CD4-positive, alpha-beta T cell treated with Interleukin-4 for 4 hours (primary cell): ENCODE measurements at regions not wholly inside any gene's neighbourhood (a gene's known extent, or its start where the extent isn't known, plus 50 kb on each side); places are given as distances from the start of the nearest gene placed in this dataset.
"Not testable (repeated sequence)": the region's sequence is repeated elsewhere in the genome, so short reads cannot be mapped to it uniquely, and the experiment has no call there.

Experiments
- DNase-seq: peaks from one replicate; pipeline ENCODE4 v3.0.0-alpha.2; 2020

DNA sequence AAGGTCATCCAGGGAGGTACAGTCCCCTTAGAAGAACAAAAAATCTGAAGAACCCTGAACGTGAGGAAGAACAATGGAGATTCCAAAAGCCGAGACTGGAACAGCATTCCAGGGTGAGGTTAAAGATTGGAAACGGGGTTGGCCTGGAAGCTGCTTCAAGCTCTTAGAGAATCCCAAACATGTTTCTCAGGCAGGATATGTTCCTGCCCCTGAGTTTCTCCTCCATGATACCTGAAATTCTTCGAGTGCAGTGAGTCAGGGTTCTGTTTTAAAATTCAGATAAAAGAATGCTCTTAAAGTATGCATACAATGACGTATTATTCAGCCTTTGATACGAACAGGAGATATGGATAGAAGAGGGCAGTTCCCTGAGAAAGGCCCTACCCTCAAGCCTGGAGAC lies 293.1 kb downstream of the HS3ST3B1 start:
- no peak for DNase-seq

DNA sequence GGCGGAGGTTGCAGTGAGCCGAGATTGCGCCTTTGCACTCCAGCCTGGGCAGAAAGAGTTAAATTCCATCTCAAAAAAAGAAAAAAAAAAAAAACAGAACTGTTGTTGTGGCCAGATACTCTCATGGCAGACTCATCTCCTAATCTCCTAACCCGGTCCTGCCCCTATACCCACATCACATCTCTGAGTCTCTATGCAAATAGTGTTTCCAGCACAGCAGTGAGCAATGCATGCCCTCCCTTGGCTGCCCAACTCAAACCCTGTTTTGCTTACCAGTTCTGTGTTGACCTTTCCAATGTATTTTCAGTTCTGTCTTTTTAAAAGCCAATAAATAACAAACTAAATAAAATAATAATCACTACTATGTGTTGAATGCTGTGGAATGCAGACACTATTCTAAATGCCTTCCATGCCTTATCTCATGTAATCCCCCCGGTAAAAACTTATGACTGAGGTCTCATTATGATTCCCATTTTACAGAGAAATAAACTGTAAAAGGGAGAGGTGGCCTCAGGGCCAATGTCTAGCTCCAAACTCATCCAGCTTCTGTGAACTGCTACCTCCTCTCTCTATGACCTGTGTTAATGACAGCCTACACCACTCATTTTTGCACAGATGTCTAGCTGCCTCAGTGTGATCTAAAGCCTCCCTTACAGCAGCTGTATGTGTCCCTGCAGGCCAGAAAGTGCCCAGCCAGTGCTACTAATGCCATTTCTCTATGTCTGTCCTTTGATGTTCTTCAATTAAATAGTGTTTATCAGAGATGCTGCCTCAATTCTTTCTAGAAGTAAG lies 289.8 kb downstream of the HS3ST3B1 start:
- no peak for DNase-seq

DNA sequence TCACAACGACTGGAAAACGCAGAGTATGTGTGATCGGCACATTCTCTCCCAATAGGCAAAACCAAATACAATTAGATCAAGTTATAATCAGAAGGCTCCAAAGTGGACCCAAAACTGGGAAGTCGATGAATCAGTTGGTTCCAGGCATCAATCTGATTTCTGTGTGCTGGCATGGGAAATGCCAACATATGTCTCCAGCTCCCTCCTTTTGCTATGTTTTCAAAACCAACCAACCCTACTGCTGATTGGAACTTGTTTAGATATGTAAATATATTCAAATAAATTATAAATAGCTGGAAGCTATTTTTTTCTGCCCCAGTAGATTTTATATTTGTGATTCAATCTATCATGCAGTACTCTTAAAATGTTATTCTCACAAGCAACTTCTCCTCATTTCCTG lies 284.2 kb downstream of the HS3ST3B1 start:
- DNase-seq: no peak

DNA sequence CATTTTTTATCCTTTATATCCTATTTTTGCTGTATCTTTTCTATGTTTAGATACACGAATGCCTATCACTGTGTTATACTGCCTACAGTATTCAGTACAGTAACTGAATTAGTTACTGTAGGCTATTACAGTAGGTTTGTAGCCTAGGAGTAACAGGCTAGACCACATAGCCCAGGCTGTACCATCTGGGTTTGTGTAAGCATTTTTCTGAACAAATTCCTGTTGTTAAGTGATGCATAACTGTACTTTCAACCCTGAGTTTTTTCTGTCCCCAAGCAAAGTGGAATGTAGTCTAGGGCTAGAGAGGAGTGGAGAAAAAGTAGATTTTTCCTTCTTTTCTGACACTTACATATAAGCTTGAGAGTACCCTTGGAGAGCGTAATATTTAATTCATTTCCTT lies 282.1 kb downstream of the HS3ST3B1 start:
- DNase-seq: no peak

DNA sequence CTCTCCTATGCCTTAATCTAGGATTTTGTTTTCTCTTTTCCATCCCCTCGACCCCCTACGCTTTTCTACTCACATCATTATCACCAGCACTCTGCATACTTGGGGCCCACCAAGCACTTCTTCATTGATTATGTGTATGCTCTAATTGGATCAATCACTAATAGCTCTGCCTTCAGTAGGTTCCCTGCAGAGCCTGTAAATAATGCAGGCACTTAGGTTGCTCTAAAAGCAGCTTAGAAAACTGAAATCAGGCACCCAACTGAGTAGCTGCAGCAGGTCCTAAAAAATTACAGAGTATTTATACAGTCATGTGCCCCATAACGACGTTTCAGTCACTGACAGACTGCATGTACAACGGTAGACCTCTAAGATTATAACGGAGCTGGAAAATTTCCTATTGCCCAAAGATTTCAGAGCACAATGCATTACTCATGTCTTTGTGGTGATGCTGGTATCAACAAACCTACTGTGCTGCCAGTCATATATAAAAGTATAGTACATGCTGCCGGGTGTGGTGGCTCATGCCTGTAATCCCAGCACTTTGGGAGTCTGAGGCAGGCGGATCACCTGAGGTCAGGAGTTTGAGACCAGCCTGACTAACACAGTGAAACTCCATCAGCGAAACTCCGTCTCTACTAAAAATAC lies 280.4 kb downstream of the HS3ST3B1 start:
- DNase-seq: no peak

DNA sequence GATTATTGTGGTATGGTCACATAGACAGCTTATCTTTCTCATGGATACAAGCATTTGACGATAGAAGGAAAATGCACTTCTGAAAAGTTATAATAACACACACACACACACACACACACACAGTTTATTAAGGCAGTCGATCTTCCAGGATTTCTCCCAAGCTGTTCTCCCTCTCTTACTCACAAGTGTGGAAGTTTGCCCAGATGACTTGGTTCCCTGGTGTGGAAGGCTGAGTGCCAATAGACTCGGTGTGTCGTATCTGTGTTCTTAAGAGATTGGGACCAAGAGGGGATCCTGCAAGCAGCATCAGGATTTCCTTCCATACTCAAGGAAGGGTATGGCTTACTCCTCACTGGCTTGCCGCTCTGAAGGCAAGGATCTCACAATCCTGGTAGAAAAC lies 279.6 kb downstream of the HS3ST3B1 start:
- no peak for DNase-seq

DNA sequence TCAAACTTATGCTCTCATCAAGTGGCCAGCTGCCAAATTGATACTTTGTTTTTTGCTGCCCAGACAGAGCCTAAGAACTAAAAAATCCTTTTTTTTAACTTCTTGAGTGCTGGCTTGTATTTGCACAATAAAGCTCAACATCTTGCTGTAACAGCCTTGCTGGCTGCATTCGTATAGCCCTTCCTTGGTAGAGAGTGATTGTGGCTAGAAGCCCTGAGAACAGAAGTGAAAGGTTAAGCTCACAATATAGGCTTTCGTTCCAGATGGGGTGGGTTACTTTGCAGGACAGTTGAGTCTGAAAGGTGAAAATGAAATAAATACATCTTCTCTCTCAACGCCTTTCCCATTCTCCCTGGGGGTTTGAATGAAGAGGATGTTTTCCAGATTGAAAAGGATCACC lies 278.8 kb downstream of the HS3ST3B1 start:
- DNase-seq: no peak

DNA sequence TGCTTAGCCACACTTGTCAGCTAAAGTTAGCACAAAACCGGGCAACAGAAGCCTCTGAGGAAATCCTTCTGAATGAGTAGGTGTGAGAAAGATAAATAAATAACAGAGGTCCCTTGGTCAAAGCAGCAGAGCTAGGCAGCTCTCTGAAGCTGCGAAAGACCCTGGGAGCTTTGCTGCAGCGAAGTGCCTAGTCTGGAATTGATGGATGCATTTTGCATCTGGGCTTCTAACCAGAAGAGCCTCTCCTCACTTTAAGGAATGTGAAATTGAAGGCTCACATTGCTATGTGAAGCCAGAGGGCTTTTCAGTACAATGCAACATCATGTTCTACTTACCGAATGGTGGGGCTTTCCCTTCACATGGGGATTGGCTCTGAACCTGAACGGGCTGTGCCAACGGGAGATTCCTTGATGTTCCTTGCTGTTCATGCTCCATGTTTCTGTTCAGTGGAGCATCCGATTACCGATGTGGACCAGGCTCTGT lies 274.6 kb downstream of the HS3ST3B1 start:
- no peak for DNase-seq

DNA sequence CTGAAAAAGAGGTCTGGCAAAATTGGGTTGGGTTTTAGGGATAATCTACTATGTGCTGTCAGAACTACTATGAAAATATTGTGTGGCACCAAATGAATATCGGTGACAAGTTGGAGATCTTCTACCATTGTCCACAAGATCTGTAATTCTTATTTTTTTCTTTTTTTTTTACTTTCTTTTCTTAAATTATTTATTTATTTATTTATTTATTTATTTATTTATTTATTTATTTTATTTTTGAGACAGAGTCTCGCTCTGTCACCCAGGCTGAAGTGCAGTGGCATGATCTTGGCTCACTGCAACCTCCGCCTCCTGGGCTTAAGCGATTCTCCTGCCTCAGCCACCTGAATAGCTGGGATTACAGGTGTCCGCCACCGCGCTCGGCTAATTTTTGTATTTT lies 259.4 kb downstream of the HS3ST3B1 start:
- not testable (repeated sequence) for DNase-seq

DNA sequence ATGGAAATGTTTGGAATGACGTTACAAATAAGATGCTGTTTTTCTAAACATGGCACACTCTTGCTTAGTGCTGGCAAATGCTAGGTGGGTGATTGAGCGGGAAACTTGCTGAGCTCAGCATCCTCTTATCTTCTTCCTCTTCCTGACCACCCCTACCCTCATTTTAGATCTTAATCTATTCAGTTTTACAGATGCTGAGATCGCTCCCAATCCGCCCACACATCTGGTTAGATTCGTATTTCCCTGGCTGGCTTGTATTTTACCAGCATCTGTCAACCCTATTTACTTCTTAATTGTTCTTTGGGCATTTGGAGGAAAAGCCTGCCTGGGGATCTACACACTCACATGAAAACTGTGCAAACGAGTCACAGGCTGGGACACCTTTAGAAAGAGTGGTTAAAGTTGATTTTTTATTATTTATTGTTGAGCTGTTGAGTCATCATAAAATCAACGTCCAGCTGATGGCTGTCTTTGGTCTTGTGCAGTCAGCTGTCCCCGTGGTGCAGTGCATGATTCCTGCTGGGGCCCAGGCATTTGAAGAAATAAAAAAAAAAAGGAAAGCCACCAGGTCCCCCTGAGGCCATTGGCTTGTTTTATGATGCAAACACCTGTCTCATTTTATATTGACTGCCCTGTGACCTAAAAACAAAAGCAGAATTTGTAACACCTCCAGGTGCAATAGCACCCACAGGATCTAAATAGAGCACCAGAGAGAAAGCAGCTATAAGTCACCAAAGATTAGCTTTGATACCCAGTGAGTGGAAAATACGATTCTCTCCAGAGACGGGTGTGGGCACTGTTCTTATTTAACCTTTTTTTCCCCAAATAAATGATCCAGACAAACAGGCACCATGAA lies 258.6 kb downstream of the HS3ST3B1 start:
- no peak for DNase-seq

DNA sequence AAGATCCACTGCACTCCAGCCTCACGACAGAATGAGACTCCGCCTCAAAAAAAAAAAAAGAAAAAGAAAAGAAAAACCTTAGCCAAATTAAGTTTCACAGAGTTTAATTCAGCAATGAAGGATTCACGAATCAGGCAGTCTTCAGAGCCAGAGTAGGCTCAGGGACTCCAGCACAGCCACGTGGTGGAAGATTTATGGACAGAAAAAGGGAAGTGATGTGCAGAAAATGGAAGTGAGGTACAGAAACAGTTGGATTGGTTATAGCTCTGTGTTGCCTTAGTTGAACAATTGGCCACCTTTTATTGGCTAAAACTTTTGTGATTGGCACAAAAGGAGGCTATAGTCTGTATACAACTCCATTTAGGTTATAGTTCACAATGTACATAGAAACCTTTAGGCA lies 256.6 kb downstream of the HS3ST3B1 start:
- no peak for DNase-seq

DNA sequence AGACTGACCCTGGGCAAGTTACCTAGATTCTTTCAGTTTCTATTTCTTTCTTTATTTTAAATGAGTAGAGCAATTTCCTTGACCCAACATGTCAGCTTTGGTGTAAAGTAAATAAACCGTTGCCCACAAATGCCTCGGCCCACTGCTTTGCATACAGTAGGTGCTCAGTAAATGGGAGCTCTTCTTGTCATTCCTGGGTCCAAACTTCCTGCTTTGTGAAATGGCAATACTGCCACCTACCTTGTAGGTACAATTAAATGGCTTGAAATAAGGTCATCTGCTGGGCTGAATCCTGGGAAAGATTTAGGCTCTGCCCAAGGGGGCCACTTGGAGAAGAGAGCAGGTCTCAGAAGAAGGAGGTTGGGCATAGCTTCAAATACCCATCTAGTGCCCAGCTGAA lies 253.0 kb downstream of the HS3ST3B1 start:
- DNase-seq: no peak

DNA sequence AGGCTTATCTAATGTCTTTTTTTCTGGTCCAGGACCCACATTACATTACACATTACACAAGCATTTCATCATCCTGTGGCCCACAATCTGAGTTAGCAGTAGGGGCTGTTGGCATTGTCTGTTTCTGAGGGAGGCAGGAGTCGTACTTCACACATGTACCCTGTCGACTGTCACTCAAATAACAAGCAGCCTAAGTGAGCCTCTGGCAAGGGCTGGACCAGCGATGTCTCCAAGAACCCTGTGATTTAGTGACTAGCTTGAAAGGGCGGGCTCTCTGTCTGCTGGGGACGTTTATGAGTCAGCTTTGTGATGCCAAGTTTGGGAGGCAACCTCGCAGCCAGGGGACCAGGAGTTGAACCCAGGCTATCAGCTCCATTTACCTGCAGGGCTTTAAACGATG lies 251.4 kb downstream of the HS3ST3B1 start:
- no peak for DNase-seq

DNA sequence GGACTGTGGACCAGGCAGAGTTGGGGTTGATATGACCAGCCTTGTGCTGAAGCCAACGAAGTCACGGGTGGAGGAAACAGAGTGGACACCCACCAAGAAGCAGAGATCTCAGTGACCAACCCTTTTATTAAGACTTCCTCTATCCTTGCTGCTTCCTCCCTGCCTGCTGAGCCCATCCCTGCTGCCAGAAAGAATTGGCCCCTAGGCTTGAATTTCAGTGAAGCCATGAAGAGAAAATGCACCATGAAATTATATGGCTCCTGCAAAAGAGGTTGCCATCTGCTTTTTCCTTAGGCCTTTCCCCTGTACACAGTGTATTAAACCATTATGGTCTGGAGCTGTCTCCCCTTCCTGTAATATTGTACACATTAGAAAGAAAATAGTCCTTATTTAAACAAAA lies 246.7 kb downstream of the HS3ST3B1 start:
- DNase-seq: no peak

DNA sequence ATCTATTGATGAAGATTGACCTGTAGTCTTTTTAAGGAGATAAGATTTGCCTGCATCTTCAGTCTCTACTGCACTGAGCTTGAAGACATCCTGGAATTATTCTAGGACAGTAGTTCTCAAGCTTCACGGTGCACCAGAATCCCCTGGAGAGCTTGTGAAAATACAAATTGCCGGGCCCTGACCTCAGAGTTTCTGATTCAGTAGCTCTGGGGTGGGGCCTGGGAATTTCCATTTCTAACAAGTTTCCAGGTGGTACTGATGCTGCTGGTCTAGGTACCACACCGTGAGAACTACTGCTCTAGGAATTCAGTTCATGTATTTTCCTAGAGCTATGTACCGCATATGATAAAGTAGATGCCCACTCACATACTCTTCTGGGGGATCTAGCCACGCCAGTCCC lies 246.1 kb downstream of the HS3ST3B1 start:
- no peak for DNase-seq

DNA sequence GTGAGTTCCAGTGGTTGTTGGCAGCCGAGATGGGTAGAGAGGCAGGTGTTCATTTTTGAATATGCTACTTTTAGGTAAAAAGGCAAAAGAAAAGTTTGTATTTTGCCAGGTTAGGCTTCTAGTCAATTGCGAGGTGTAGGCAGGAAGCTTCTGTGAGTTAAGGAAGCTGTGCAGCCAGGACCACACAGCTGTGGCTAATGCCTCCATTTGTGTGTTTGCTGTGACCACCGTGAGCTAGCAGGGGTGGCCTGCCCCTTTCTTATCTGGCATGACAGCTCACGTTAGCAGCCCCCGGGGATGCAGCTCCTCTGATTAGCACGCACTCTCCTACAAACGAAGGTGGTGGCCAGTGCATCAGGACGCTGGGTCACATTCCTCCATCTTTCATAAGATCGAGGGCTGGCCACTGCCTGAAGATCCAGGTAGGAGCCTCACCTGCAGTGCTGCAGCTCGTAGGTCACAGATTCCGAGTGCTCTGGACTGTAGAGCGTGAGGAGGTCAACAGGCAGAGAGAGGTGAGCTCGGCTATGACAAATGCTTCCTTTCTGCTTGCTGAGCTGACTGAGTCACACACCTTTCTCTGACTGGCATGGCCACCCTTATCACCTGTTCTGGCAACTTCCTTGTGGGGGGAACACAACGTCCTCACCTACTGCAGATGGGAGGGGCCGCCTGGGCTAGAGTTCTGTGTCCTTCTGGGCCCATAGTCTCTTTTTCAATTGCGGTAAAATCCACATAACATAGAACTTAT lies 244.4 kb downstream of the HS3ST3B1 start:
- DNase-seq: no peak

DNA sequence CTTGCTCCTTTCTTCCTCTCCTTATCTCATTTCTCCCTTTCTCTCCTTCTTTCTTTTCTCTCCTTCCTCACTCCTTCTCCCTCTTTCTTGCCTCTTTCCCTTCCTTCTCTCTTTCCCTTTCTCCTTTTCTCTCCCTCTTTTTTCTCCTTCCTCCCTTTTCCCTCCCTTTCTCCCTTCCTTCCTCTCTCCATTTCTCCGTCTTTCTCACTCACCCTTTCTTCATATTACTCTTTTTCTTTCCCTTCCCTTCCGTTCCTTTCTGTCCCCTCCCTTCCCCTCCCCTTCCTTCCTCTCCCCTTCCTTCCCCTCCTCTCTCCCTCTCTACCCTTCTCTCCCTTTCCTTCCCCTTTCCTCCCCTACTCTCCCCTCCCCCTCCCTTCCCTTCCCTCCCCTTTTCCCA lies 240.8 kb downstream of the HS3ST3B1 start:
- DNase-seq: no peak

DNA sequence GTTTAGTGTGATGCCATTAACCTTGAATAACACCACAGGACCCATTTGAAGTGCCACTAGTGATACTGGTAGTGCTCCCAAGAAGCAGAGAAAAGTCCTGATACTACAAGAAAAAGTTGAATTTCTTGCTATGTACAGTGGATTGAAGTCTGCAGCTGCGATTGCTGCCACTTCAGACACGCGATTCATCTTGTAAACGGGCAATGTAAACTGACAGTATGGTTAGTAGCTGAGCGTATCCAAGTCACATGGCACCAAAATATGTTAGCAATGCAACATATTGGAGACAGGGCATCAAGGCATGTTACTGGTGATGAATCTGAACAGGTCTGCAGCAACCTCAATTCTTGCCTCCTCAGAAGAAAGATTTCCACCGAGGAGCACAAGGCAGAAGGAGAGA lies 238.9 kb downstream of the HS3ST3B1 start:
- DNase-seq: no peak

DNA sequence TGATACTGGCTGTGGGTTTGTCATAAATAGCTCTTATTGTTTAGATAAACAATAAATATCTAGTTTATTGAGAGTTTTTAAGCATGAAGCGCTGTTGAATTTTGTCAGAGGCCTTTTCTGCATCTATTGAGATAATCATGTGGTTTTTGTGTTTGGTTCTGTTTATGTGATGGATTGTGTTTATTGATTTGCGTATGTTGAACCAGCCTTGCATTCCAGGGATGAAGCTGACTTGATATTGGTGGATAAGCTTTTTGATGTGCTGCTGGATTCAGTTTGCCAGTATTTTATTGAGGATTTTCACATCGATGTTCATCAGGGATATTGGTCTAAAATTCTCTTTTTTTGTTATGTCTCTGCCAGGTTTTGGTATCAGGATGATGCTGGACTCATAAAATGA lies 231.4 kb downstream of the HS3ST3B1 start:
- DNase-seq: not testable (repeated sequence)

DNA sequence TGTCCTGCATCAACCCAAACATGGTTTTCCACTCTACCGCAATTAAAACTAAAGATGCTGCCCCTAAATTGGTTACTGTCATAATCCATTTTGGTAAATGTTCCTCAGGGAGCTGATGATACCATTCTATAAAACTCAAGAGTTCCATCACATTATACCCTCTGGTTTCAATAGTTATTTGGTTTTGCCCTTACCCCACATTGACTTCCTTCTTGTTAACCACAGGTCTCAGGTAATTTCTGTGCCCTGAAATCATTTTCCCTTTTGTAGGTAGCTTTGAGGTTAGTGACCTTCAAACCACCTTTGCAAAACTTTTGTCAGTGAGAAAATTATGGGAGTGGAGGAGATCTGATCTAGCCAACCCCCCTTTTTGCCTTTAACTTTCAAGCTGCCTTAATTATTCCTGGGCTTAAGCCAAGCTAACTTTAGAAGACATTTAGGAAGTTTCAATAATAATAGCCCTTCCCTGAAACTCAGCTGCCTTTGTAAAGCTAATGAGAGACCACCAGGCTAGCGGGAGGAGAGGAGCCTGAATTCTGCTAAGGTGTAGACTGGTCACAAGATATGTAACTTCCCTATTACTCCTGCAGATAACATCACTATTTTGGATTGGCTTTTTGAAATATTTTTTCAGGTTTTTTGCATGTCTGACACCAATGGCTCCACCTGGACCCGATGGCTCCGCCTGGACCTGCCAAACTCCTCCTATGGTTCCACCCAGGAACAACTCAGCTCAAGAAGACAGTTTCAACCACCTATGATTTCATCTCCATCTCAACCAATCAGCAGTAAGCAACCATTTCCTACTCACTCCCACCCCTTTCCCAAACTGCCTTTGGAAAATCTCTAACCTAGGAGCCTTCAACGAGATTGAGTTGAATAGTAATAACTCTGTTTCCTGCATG lies 224.9 kb downstream of the HS3ST3B1 start:
- DNase-seq: no peak

DNA sequence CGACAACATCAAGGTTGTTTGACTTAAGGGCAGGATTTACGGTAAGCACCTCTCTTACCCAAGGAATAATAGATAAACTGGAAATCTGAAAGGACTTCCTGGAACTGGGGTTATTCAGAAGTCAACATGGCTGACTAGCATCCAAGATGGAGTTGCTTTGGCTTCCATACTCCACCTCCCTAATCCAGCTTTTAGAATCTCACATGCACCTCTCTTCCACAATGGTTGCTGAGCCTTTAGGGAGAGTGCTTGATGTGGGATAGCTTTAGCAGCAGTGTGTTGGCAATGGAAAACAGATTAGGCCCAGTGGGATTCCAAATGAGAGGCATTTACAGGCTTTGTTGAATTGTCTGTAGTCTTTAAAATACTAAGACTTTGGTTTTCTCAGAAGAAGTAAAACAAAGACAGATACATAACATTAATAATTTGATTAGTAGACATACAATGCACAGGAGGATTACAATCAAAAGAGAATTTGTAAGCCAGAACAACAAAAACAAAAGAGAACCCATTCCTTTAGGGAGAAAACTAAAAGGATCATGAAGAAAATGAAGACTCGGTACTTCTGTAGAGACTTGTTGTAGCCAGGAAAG lies 222.0 kb downstream of the HS3ST3B1 start:
- DNase-seq: no peak
